ENCODE measurements at regions not wholly inside any gene's neighbourhood (a gene's known extent, or its start where the extent isn't known, plus 50 kb on each side); places are given as distances from the start of the nearest gene placed in this dataset.

DNA sequence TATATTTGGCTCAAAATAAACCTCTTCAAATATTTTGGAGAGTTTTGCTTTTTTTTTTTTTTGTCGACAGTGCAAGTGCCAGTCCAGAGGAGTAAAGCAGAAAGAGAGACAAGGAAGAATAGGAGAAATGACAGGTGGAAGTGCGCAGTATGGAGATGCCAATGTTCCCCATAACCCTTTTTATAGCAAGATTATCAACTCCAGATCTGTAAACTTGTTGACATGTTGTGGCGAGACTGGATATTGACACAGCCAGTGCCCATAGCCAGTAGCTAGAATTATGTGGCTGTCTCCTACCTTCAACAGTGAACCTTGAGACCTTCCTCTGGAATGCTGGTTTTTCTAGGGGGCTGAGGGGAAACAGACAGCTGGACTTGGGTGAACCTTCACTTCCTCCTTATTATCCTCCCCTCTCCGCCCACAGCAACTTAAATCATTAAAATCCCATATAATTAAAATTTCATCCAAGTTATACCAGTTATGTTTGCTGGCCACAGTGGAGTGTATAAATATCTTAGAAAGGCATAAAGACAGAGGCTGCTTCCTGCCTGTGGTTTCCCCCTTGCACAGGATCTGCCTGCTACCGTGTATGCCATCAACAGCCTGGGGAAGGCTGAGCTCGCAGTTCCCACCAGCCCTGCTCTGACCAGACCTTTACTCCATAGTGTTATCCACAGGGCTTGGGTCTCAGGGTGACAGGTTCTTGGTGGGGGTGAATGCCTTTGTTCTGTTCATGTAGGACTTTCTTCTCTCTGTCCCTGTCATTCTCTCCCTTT lies 112.3 kb upstream of the ANKH start:
- no peak for DNase-seq (ENCODE audit: low read depth, low spot score)

DNA sequence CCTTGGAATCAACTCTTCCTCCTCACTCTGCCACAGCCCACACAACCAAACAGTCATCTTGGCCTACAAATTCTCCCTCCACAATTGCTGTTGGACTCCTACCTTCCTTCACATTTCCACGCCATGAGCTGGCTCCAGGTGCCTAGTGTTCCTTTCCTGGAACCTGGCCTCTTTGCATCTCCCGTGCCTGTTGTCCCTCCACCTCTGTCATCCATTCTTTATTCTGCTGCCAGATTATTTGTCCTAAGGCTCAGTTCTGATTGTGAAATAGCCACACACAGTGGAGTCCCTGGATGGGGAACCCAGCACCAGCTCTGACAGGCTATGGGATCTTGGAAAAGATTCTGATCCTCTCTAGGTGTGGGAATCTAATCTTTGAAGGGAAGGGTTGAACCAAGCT lies 109.1 kb upstream of the ANKH start:
- no peak for DNase-seq (ENCODE audit: low read depth, low spot score)

DNA sequence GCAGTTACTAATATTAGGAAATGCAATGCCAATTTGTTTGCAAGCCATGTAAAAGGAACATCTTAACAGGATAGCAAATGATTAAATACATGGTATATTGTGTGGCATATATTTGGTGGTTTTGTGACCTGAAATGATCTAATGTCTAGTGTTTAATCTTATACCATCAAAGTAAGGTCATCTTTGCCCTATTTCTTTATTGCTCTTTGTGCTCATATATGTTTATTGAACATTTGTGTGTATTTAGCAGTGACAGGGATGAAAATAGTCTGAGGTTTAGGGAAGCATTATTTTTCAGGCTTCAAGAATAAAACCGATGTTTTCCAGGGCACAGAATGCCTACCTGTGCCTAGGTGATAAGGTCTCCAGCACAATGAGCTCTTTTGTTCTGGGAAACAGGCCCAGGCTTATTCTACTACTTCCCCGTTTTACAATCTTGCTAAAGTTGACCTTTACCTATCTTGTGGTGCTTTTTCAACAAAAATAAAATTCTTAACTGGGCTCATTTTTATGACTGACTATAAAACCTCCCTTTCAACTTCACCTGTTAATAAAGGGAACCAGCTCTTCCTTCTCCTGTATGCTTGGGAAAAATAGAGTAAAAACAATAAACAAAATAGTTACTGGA lies 105.6 kb upstream of the ANKH start:
- DNase-seq (ENCODE audit: low read depth, low spot score), result no peak

DNA sequence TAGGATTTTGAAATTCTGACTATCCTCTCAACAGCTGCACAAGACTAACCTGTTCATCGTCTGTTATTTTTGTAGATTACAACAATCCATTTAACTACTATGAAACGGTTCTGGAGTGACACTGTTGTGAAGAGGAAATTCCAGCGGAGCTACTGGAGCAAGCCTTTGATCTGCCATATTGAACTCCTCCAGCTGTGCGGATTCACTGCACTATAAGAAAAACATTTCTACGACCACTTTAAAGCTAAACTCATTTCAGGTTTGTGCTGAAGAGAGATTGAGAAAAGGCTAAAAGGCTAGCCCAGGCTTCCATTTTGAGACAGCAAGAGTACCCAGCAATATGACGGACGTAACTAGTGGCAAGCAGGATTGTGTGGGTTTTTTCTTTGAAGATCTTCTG lies 104.9 kb upstream of the ANKH start:
- no peak for DNase-seq (ENCODE audit: low read depth, low spot score)

DNA sequence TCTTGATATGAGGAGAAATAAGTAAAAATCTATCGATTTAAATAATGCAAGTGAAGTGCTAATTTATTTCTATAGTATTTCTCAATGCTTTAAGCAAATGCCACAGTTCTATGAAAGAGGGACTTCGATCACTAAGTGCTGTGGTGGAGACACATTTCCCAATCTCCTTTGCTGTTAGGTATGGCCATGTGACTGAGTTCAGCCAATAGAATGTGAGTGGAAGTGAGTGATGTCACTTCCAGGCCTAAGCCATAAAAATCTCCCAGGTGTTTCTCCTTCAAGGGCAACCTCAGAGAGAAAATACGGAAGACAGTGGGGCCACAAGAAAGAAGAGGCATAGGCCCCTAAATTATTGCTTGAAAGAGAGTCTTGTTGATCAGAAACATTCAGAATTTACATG lies 100.3 kb upstream of the ANKH start:
- DNase-seq (ENCODE audit: low read depth, low spot score), result no peak

DNA sequence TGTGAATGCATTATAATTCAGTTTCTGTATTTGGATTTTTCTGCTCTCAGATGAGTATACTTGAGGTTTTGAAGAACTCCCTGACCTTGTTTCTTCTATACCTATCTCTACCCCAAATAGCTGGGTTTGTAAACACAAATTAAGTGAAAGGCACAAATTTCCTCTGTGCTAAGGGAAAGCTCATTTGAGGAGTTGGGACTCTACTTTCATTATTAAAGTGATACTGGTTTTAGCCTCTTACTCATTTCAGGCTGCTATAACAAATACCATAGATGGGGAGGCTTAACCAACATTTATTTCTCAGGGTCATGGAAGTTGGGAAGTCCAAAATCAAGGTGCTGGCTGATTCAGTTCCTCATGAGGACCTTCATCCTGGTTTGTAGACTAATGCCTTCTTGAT lies 97.2 kb upstream of the ANKH start:
- no peak for DNase-seq (ENCODE audit: low read depth, low spot score)

DNA sequence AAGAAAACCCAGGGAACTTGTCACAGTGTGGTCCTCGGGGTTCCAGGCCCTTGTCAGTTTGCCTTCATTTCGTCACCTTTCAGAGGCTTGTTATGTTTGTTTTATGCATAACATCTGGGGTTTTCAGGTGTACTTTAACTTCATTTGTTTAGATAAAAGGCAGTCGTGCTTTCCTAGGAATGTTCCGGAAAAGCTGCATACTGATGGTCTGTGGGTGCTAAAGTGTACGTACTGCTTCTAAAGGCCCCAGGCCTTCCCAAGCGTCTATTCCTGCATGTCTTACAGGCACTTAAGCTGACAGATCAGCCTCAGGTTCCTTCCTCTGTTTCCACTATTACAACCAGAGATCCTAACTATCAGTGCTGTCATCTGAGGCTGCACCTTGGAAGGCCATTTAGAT lies 95.6 kb upstream of the ANKH start:
- DNase-seq (ENCODE audit: low read depth, low spot score), result no peak

DNA sequence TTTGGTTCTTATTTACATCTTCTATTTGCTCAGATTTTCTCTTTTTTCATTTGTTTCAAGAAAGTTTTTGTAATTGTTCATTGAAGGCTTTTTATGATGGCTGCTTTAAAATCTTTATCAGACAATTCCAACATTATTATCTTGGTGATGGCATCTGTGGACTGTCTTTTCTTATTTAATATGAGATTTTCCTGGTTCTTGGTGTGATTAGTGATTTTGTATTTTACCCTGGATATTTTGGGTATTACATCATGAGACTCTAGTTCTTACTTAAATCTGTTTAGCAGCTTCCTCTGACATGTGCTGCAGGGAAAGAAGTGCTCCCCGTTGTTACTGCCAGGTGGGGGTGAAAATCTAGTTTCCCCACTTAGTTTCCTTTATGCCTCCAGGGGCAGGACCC lies 94.2 kb upstream of the ANKH start:
- no peak for DNase-seq (ENCODE audit: low read depth, low spot score)

DNA sequence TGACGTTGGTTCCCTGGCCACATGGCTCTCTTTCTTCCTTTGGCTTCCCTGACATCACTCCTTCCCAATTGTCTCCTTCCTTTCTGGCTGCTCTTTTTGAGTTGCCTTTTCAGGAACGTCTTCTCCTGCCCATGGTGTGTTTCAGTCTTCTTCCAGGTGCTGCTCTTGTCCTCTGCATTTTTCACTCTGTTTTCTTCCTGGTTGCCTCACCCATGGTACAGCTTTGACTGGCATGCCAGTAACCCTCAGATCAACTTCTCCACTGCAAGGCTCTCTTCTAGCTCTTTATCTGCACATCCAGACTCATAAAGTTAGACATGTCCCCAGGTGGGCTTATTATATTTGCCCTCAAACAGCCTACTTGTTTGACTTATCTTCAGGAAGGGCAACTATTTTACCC lies 91.0 kb upstream of the ANKH start:
- no peak for DNase-seq (ENCODE audit: low read depth, low spot score)

DNA sequence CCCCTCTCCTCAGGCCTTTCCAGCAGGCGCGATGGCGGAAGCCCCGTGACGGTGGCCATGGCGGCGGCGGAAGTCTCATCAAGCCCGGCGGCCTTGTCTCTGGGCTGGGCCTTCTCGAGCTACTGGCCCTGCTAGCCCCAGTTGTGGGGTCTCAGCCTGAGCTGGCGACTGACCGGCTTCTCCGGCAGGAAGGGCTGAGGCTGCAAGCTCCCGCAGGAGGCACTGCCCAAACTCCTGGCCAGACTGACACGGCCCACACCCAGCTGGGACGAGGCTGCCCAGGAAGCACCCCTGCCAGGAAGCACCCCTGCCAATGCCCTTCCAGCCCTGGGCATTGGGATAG lies 88.5 kb upstream of the ANKH start:
- DNase-seq (ENCODE audit: low read depth, low spot score), result no peak

DNA sequence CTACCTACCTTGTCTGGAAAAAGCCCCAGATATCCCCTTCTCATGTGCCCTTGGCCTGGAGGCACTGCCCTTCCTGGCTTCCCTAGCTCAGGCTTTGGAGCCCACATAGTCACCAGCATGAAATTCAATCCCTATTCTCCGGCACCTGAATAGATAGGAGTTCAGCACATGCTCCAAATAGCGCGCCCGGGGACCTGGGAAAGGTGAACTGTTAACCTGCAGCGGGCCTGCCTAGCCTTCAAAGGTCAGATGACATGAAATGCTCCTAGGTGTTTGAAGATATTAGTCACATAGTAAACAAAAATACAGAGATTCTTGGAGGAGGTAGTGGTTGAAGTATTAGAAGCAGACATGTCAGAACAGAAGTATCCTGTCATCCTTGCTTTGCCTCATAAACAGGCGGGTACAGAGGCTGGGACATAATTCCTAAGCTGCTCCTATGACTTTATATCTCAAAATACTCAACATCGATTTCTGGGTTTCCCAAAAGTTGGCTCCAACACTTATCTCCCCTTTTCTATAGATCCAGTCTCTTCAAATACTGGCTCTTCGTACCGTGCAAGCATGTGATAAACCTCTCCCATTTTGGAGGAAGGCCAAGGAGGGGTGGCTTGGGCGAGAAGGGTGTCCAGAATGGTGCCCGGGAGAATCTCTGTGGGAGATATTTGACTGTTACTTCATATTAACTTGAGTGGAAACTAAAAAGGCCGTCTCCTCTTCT lies 88.0 kb upstream of the ANKH start:
- no peak for DNase-seq (ENCODE audit: low read depth, low spot score)

DNA sequence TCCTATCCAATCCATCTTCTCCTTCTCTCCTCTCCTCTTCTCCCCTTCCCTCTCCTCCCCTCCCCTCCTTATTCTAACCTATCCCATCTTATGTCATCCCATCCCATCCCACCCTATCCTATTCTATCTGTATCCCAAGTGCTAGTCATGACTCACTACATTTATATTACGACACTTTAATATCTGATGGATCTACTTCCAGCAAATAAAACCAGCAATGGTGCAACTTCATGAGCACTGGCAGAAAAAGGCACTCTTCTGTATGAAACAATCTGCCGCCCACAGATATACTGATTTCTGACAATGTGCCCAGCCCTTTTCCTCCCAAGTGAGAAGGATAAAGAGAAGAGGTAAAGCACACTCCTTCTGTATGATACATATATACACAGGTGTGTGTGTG lies 86.6 kb upstream of the ANKH start:
- DNase-seq (ENCODE audit: low read depth, low spot score), result no peak

DNA sequence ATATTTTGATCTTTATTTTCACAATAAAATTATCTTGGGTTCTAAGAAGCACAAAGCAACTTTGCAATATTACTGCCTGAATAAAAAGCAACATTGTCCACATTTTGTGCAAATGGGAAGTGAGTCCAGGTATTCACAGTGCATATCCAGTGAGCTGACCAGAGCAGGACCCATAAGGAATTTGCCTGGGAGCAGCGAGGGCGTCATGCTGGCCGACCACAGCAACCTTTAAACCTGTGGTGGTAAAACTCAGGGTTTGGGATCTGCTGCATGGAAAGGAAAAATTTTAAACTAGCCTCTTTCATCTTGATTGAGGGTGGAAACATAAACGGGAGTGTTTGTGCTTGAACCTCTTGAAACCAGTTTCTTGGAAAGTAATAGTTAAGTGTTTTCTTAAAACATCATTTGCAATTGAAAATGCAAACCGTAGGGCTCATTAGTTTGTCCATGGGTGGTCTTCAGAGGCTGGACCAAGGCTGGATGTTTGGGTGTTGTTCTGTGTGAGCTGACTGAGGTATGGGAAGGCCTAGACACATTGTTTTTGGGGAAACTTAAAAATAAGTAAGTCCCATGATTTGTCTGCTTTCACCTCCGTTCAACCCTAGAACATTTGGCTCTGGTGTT lies 85.0 kb upstream of the ANKH start:
- DNase-seq (ENCODE audit: low read depth, low spot score), result no peak

DNA sequence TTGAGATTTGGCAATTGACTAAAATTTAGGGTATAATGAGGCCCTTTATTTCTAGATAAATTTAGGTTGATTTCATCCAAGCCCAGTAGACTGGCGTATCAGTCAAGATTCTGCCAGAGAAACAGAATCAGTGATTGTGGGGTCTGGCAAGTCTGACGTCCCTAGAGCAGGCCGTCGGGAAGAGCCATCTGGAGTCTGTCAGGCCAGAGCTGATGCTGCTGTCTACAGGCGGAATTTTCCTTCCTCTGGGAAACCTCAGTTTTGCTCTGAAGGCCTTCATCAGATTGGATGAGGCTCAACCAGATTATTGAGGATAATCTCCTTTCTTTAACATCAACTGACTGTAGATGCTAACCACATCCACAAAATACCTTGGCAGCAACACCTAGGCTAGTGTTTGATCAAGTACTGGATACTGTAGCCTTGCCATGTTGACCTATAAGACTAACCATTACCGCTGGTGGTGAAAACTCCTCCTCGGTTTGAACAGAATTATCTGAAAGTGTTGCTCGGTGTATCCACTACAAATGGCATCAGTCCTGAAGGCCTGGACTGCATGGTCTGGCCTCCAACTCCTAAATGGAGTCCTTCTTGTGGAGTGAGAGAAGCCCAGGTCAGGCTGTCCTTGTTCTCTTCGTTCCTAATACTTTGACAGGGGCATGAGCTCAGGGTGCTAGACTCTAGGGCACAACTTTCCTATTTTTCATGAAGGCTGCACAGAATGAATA lies 83.2 kb upstream of the ANKH start:
- no peak for DNase-seq (ENCODE audit: low read depth, low spot score)

DNA sequence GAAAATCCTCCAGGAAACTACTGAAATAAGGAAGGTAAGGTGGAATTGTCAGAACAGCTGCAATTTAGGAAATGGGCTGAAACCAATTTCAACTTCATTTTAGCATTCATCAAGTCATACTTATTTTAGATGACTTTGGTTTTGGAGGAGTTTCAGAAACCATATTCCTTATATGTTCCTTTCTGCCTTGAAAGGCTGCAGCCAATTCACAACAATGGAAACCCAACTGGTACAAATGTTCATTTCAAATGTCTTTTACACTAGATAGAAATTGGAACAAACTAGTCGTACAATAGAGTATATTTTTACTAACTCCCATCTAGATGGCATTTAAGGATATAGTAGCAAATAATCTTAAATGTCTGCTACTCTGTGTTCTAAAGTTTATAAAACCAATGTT lies 82.6 kb upstream of the ANKH start:
- no peak for DNase-seq (ENCODE audit: low read depth, low spot score)

DNA sequence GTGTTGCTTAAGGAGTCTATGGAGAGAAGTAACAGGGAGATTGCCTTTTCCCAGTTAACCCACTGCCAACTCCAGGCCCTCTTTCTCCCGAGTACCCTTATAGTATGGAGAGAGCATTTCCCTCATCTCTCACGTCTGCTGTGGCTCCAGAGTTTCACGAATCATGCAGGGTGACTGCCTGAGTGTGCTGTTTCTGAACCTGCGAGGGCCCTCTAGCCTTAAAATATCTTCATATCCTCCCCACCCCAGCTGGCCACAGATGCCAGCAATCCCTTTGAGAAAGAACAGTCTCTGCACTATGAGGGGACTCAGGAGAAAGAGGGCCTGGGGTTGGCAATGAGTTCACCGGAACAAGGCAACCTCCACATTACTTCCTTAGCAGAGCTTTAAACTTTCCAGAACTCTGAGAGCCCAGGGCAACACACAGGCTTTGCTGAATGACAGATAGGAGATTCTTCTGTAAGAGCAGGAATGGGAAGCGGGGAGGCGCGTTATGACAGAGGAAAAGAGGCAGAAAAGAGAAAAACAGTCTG lies 81.6 kb upstream of the ANKH start:
- DNase-seq (ENCODE audit: low read depth, low spot score), result no peak

DNA sequence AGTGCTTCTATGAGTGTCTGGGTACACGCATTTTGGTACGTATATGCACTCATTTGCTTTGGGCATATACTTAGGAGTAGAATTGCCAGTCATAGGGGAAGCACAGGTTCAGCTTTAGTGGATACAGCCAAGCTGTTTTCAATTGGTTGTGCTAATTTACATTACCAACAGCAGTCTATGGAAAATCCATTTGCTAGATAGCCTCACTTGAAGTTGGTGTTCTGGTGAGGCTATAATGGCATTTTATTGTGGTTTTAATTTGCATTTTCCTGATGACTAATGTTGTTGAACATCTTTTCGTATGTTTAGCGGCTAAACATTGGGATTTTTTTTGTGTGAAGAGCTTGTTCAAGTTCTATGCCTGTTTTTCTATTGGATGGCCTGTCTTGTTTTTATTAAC lies 76.8 kb upstream of the ANKH start:
- no peak for DNase-seq (ENCODE audit: low read depth, low spot score)

DNA sequence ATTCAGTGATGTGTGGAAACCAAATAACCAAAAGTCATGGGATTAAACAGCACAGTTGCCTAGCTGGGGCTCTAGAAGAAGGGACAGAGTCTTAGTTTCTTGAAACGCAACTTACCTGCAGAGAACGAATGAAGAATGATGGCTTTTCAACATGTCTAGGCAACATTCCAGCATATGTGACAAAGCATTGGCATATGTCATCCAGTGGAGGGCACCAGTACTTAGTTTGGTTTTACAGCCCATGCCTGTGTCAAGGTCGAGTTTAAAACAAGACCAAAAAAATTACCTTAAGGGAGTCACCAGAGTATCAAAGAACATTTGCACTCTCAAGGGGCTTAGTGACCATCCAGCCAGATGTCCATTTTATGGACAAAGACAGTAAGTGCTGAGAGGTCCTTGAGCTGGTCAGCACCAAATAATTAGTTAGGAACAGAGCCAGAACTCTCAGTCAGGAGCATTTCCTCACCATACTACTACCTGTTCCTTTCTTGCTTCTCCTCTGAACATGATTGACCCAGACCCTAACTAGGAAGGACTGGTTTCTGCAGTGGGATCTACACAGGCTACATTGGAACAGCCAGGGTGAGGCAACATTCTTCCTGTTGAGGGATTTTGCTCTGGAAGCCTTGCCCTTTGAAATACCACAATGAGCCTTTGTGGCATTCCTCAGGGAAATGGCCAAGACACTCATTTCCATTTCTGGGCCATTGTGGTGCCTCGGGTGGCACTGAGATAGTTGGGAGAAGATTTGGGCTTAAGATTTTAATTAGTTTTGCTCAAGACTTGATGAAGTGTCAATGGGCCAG lies 75.4 kb upstream of the ANKH start:
- DNase-seq (ENCODE audit: low read depth, low spot score), result no peak

DNA sequence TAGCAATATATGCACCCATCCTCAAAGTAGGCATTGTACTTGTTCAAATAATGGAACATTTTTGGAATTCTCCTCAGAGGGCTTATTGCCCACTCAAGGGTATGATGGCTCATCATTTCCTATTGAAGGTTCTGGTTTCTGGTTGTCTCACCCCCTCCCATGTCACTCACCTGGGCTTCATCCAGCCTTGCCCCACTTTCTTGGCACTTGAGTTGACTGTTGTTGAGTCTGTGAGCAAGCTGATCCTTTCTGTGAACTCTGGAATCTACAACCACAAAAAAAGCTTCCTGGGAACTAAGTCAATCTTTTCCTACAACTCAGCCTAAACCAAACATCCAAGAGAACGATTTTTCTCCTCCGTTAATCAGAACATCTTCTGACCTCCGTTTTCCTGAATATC lies 73.9 kb upstream of the ANKH start:
- DNase-seq (ENCODE audit: low read depth, low spot score), result no peak

DNA sequence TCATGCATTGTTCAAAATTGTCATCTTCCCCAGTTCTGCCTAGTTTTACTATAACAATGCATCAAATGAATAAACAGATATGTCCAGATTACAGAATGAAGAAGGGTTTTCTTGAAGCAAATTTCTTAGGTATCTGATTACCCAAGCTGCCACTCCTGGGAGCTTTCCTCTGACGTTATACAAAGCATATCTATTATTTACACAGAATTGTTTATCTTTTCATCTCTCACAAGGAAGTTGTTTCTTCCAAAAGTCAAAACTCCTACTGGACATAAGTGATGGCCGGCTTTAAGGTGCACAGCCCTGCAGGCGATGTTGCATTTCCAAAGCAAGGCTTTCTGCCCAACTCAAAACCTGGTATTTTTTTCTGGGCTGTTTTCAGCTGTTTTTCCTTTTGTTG lies 73.4 kb upstream of the ANKH start:
- DNase-seq (ENCODE audit: low read depth, low spot score), result no peak

DNA sequence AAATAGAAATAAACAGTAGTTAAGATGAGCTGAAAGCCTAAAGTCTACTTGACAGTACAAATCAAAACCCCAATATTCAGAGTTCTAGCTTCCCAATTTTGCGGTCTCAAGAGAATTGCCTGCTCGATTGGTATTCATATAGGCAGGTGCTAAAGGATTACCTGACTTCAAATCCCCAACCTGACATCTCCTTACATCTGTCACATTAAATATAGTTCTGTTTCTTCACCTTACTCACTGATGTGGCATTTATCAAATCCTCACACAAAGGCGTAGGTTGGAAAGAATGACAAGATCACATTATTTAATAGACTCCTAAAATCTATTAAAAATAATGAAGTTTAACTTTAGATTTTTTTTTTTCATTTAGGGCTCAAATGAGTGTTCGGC lies 72.8 kb upstream of the ANKH start:
- no peak for DNase-seq (ENCODE audit: low read depth, low spot score)

Measured in iPS DF 19.7 (cell line).